NCI-H1436 (cell line): ENCODE measurements at regions not wholly inside any gene's neighbourhood (a gene's known extent, or its start where the extent isn't known, plus 50 kb on each side); places are given as distances from the start of the nearest gene placed in this dataset.

Experiments used
- DNase-seq: peaks from one replicate; lab custom pipeline; 2025; lab: John Stamatoyannopoulos, UW

GRCh38 chr10:32171204-32171603 is 115.0 kb upstream of the KIF5B start:
- DNase-seq: no peak

- DNase-seq: no peak
These were observed 113.3 kb upstream of the KIF5B start for GRCh38 chr10:32169556-32169955.

- DNase-seq: no peak
These were observed 111.2 kb upstream of the KIF5B start for GRCh38 chr10:32167450-32167849.

- DNase-seq: no peak
These were observed 110.1 kb upstream of the KIF5B start for GRCh38 chr10:32166365-32166764.

- DNase-seq: no peak
These were observed 107.5 kb upstream of the KIF5B start for GRCh38 chr10:32163762-32164148.

- DNase-seq: no peak
These were observed 107.0 kb upstream of the KIF5B start for GRCh38 chr10:32163071-32163761.

- DNase-seq: no peak
These were observed 105.4 kb upstream of the KIF5B start for GRCh38 chr10:32161586-32161985.

- DNase-seq: no peak
These were observed 104.6 kb upstream of the KIF5B start for GRCh38 chr10:32160864-32161263.

GRCh38 chr10:32159264-32159663 is 103.0 kb upstream of the KIF5B start:
- DNase-seq: no peak

GRCh38 chr10:32156031-32156495 is 99.8 kb upstream of the KIF5B start:
- no peak for DNase-seq

GRCh38 chr10:32155075-32155516 is 98.9 kb upstream of the KIF5B start:
- no peak for DNase-seq

- no peak for DNase-seq
These were observed 97.7 kb upstream of the KIF5B start for GRCh38 chr10:32153931-32154330.

GRCh38 chr10:32153252-32153651 is 97.0 kb upstream of the KIF5B start:
- no peak for DNase-seq

- DNase-seq: no peak
These were observed 95.6 kb upstream of the KIF5B start for GRCh38 chr10:32151871-32152270.

GRCh38 chr10:32150532-32151101 is 94.4 kb upstream of the KIF5B start:
- DNase-seq: no peak

- no peak for DNase-seq
These were observed 93.2 kb upstream of the KIF5B start for GRCh38 chr10:32149252-32149955.

- no peak for DNase-seq
These were observed 92.6 kb upstream of the KIF5B start for GRCh38 chr10:32148864-32149251.

GRCh38 chr10:32147730-32148129 is 91.5 kb upstream of the KIF5B start:
- no peak for DNase-seq

GRCh38 chr10:32146166-32146565 is 89.9 kb upstream of the KIF5B start:
- DNase-seq: no peak

GRCh38 chr10:32144817-32145688 is 88.8 kb upstream of the KIF5B start:
- no peak for DNase-seq

GRCh38 chr10:32143302-32143847 is 87.2 kb upstream of the KIF5B start:
- no peak for DNase-seq

- no peak for DNase-seq
These were observed 86.4 kb upstream of the KIF5B start for GRCh38 chr10:32142646-32143045.
